Keratinocyte (primary cell): ENCODE measurements at regions not wholly inside any gene's neighbourhood (a gene's known extent, or its start where the extent isn't known, plus 50 kb on each side); places are given as distances from the start of the nearest gene placed in this dataset.

Source experiments
- DNase-seq: peaks from one replicate; pipeline ENCODE4 v3.0.0-alpha.2; 2011; ENCODE audit warnings: low read depth, missing footprints, low spot score
- FAIRE-seq: peaks from 2 replicates; lab custom pipeline; 2011; peaks lifted over from hg19 to GRCh38; lab: Jason Lieb, UNC
- H2AFZ ChIP-seq: 2 replicates; pipeline ENCODE4 v1.6.0; 2012; ENCODE audit warnings: low read length, control low read depth, inconsistent platforms; ENCODE audit not compliant: control insufficient read depth
- H3K27ac ChIP-seq: 2 replicates; pipeline ENCODE4 v1.5.1; 2011; ENCODE audit warnings: low read length; ENCODE audit not compliant: control insufficient read depth, insufficient read depth
- H3K27me3 ChIP-seq: 3 replicates; pipeline ENCODE4 v1.6.0; 2011; ENCODE audit warnings: low read length; ENCODE audit not compliant: control insufficient read depth, insufficient read depth; ENCODE audit errors: extremely low read depth
- H3K36me3 ChIP-seq, 2 experiments: 2 replicates in 1 of 2; 3 replicates in 1 of 2; pipeline ENCODE4 v1.5.1; 2011; ENCODE audit warnings: low read length in 2 of 2, mild to moderate bottlenecking in 1 of 2; ENCODE audit not compliant: control insufficient read depth in 2 of 2, insufficient read depth in 2 of 2; ENCODE audit errors: extremely low read depth in 1 of 2
- H3K4me1 ChIP-seq: 3 replicates; pipeline ENCODE4 v1.5.1; 2011; ENCODE audit warnings: low read length; ENCODE audit not compliant: control insufficient read depth, insufficient read depth; ENCODE audit errors: extremely low read depth
- H3K4me2 ChIP-seq: 3 replicates; pipeline ENCODE4 v1.6.0; 2011; ENCODE audit warnings: low read depth, low read length; ENCODE audit not compliant: control insufficient read depth, insufficient read depth; ENCODE audit errors: extremely low read depth
- H3K4me3 ChIP-seq, 3 experiments: fragments of 200-600 bp in 1 of 3; sonication (generic) in 1 of 3; 2 replicates in 2 of 3; 3 replicates in 1 of 3; pipeline ENCODE4 v1.5.1; 2011 to 2016; ENCODE audit warnings: low read length in 3 of 3, mild to moderate bottlenecking in 3 of 3, control low read depth in 2 of 3, inconsistent platforms in 1 of 3, low read depth in 1 of 3, mixed read lengths in 1 of 3, mixed run types in 1 of 3, moderate library complexity in 1 of 3; ENCODE audit not compliant: control insufficient read depth in 2 of 3, insufficient read depth in 2 of 3; ENCODE audit errors: extremely low read depth in 1 of 3
- H3K79me2 ChIP-seq: 2 replicates; pipeline ENCODE4 v1.6.0; 2012; ENCODE audit warnings: low read length; ENCODE audit not compliant: control insufficient read depth, insufficient read depth
- H3K9ac ChIP-seq: 3 replicates; pipeline ENCODE4 v1.6.0; 2011; ENCODE audit warnings: low read length; ENCODE audit not compliant: control insufficient read depth, insufficient read depth; ENCODE audit errors: extremely low read depth
- H3K9me1 ChIP-seq: 3 replicates; pipeline ENCODE4 v1.6.0; 2011; ENCODE audit warnings: low read length; ENCODE audit not compliant: control insufficient read depth, insufficient read depth; ENCODE audit errors: extremely low read depth
- H3K9me3 ChIP-seq: 2 replicates; pipeline ENCODE4 v1.5.1; 2012; ENCODE audit warnings: low read depth, low read length; ENCODE audit not compliant: control insufficient read depth
- H4K20me1 ChIP-seq: 3 replicates; pipeline ENCODE4 v1.6.0; 2011; ENCODE audit warnings: low read length; ENCODE audit not compliant: control insufficient read depth, insufficient read depth; ENCODE audit errors: extremely low read depth
- CTCF ChIP-seq, 3 experiments: IDR thresholded peaks in 1 of 3; conservative IDR thresholded peaks in 1 of 3; optimal IDR thresholded peaks in 1 of 3; 2 replicates in 2 of 3; 3 replicates in 1 of 3; pipeline versions ENCODE3 to v1.5.1; 2011; ENCODE audit warnings: low read length in 3 of 3, mild to moderate bottlenecking in 3 of 3, moderate library complexity in 2 of 3, control low read depth in 1 of 3, inconsistent platforms in 1 of 3; ENCODE audit not compliant: insufficient read depth in 2 of 3; ENCODE audit errors: extremely low read depth in 1 of 3
- EZH2 ChIP-seq: IDR thresholded peaks from one replicate; pipeline ENCODE4 v1.6.1; 2012; ENCODE audit warnings: inconsistent platforms, mild to moderate bottlenecking, low read length, moderate library complexity
- dilution Hi-C: fragments of 300-500 bp; cut with MboI; formaldehyde crosslinking; loops from one replicate; pipeline ENCODE4 v1.7.0; 2020; ENCODE audit warnings: low sequenced_read_pairs; ENCODE audit not compliant: extremely low pct_ligation_motif_present

- H3K9ac ChIP-seq = no peak overlapping the region
- H3K9me3 ChIP-seq = no peaks in the 10 kb centered on the region
- DNase-seq (no peak), FAIRE-seq (no peak)
- no peaks in the 10 kb centered on the region for H3K4me1 ChIP-seq
- no peaks in the 10 kb centered on the region for H3K36me3 ChIP-seq
- no peak overlapping the region for H2AFZ ChIP-seq
- H3K27me3 ChIP-seq = no peaks in the 10 kb centered on the region
- no peaks in the 10 kb centered on the region for H3K79me2 ChIP-seq
- no peaks in the 10 kb centered on the region for H3K9me1 ChIP-seq
- dilution Hi-C loops = no loop called here
- H3K27ac ChIP-seq = no peak overlapping the region
- no peak overlapping the region for H3K4me3 ChIP-seq
- TF ChIP-seq EZH2 (no peak), CTCF (optimal IDR thresholded peaks at IDR 0.05 in 1 of 3, IDR thresholded peaks at IDR 0.05 in 1 of 3, conservative IDR thresholded peaks at IDR 0.05 in 1 of 3; ENCODE audit: extremely low read depth in 1 of 3, insufficient read depth in 2 of 3, low read length in 3 of 3) (no peak)
- no peak overlapping the region for H3K4me2 ChIP-seq
- H4K20me1 ChIP-seq = no peaks in the 10 kb centered on the region
Measured at GRCh38 chr4:125704726-125705125, 390.0 kb downstream of the FAT4 start.

GRCh38 chr4:125705681-125706080 lies 390.9 kb downstream of the FAT4 start:
- H3K4me2 ChIP-seq = no peak overlapping the region
- H3K9me1 ChIP-seq = no peaks in the 10 kb centered on the region
- H3K36me3 ChIP-seq = no peaks in the 10 kb centered on the region
- no peaks in the 10 kb centered on the region for H3K27me3 ChIP-seq
- TF ChIP-seq EZH2 = no peak
- no peak for TF ChIP-seq CTCF (optimal IDR thresholded peaks at IDR 0.05 in 1 of 3, IDR thresholded peaks at IDR 0.05 in 1 of 3, conservative IDR thresholded peaks at IDR 0.05 in 1 of 3; ENCODE audit: extremely low read depth in 1 of 3, insufficient read depth in 2 of 3, low read length in 3 of 3)
- H4K20me1 ChIP-seq = no peaks in the 10 kb centered on the region
- no peak overlapping the region for H2AFZ ChIP-seq
- H3K27ac ChIP-seq = no peak overlapping the region
- no peaks in the 10 kb centered on the region for H3K4me1 ChIP-seq
- dilution Hi-C loops = no loop called here
- FAIRE-seq = no peak
- no peak overlapping the region for H3K4me3 ChIP-seq
- no peaks in the 10 kb centered on the region for H3K79me2 ChIP-seq
- no peaks in the 10 kb centered on the region for H3K9me3 ChIP-seq
- H3K9ac ChIP-seq = no peak overlapping the region
- no peak for DNase-seq
